ENCODE measurements at regions not wholly inside any gene's neighbourhood (a gene's known extent, or its start where the extent isn't known, plus 50 kb on each side); places are given as distances from the start of the nearest gene placed in this dataset.
A peak's percentile ranks its signal among the peaks of the same experiment; 100 is the strongest.

DNA sequence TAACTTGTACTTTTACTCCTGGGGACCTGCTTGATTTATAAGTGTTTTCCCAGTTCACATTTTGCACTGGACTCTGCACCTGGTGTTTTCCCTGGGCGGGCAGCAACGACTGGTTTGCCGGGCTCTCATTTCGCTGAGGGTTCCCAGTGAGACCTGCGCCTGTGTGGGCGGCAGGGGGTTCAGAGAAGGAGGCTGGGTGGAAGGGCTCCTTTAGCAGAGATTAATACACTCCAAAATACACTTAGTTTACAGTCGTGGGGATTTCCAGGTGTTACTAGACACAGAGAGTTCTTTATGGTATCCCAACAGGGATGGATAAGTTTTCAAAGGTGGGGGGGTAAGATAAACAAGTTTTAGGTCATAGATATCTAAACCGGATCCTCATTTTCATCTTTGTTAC lies 53.0 kb upstream of the SHISA3 start (continued):
- TF ChIP-seq, protein P1, sequence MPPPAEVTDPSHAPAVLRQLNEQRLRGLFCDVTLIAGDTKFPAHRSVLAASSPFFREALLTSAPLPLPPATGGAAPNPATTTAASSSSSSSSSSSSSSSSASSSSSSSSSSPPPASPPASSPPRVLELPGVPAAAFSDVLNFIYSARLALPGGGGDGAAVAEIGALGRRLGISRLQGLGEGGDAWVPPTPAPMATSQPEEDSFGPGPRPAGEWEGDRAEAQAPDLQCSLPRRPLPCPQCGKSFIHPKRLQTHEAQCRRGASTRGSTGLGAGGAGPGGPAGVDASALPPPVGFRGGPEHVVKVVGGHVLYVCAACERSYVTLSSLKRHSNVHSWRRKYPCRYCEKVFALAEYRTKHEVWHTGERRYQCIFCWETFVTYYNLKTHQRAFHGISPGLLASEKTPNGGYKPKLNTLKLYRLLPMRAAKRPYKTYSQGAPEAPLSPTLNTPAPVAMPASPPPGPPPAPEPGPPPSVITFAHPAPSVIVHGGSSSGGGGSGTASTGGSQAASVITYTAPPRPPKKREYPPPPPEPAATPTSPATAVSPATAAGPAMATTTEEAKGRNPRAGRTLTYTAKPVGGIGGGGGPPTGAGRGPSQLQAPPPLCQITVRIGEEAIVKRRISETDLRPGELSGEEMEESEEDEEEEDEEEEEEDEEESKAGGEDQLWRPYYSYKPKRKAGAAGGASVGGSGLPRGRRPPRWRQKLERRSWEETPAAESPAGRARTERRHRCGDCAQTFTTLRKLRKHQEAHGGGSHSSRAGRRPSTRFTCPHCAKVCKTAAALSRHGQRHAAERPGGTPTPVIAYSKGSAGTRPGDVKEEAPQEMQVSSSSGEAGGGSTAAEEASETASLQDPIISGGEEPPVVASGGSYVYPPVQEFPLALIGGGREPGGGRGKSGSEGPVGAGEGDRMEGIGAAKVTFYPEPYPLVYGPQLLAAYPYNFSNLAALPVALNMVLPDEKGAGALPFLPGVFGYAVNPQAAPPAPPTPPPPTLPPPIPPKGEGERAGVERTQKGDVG (CRISPR knock-in tag; IDR thresholded peaks at IDR 0.05) = no peak
- TF ChIP-seq HCFC1 (IDR thresholded peaks at IDR 0.05; ENCODE audit: low read length) (no peak), RBBP5 (conservative IDR thresholded peaks at IDR 0.05) (no peak), MTA2 (IDR thresholded peaks at IDR 0.05; ENCODE audit: low read depth) (no peak), CBFB (IDR thresholded peaks at IDR 0.05; ENCODE audit: low read depth) (no peak), ZBTB11 (CRISPR knock-in tag; IDR thresholded peaks at IDR 0.05) (no peak), BHLHE40 (IDR thresholded peaks at IDR 0.05; ENCODE audit: borderline replicate concordance in 1 of 2, low read depth in 2 of 2, low read length in 1 of 2) (no peak), RUNX3 (IDR thresholded peaks at IDR 0.05; ENCODE audit: low read length) (peak; percentile 27; the same call in 1 of the 2 replicates), SP1 (IDR thresholded peaks at IDR 0.05; ENCODE audit: low read depth, low read length) (no peak), FOXM1 (IDR thresholded peaks at IDR 0.05; ENCODE audit: low read depth, low read length) (0 out of 2 replicates have a peak, but pooled peaks have one; percentile 49), CHD2 (IDR thresholded peaks at IDR 0.05; ENCODE audit: borderline replicate concordance, low read depth, low read length) (no peak), TCF12 (IDR thresholded peaks at IDR 0.05; ENCODE audit: low read depth, low read length) (no peak), POLR2AphosphoS2 (IDR thresholded peaks at IDR 0.05; ENCODE audit: low read depth, low read length) (no peak), RAD51 (IDR thresholded peaks at IDR 0.05) (no peak), GABPA (IDR thresholded peaks at IDR 0.05; ENCODE audit: low read depth) (no peak), NFIC (IDR thresholded peaks at IDR 0.05; ENCODE audit: low read depth, low read length) (0 out of 2 replicates have a peak, but pooled peaks have one; percentile 49), BACH1 (IDR thresholded peaks at IDR 0.05; ENCODE audit: borderline replicate concordance) (no peak), HDAC2 (IDR thresholded peaks at IDR 0.05) (no peak), NRF1 (conservative IDR thresholded peaks at IDR 0.05; ENCODE audit: low read depth, low read length) (no peak), WRNIP1 (IDR thresholded peaks at IDR 0.05; ENCODE audit: borderline replicate concordance, low read depth, low read length) (no peak)
- TF ChIP-seq, protein P2, sequence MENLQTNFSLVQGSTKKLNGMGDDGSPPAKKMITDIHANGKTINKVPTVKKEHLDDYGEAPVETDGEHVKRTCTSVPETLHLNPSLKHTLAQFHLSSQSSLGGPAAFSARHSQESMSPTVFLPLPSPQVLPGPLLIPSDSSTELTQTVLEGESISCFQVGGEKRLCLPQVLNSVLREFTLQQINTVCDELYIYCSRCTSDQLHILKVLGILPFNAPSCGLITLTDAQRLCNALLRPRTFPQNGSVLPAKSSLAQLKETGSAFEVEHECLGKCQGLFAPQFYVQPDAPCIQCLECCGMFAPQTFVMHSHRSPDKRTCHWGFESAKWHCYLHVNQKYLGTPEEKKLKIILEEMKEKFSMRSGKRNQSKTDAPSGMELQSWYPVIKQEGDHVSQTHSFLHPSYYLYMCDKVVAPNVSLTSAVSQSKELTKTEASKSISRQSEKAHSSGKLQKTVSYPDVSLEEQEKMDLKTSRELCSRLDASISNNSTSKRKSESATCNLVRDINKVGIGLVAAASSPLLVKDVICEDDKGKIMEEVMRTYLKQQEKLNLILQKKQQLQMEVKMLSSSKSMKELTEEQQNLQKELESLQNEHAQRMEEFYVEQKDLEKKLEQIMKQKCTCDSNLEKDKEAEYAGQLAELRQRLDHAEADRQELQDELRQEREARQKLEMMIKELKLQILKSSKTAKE (IDR thresholded peaks at IDR 0.05; ENCODE audit: low read depth, poor library complexity, severe bottlenecking) = no peak
- TF ChIP-seq, protein P3, sequence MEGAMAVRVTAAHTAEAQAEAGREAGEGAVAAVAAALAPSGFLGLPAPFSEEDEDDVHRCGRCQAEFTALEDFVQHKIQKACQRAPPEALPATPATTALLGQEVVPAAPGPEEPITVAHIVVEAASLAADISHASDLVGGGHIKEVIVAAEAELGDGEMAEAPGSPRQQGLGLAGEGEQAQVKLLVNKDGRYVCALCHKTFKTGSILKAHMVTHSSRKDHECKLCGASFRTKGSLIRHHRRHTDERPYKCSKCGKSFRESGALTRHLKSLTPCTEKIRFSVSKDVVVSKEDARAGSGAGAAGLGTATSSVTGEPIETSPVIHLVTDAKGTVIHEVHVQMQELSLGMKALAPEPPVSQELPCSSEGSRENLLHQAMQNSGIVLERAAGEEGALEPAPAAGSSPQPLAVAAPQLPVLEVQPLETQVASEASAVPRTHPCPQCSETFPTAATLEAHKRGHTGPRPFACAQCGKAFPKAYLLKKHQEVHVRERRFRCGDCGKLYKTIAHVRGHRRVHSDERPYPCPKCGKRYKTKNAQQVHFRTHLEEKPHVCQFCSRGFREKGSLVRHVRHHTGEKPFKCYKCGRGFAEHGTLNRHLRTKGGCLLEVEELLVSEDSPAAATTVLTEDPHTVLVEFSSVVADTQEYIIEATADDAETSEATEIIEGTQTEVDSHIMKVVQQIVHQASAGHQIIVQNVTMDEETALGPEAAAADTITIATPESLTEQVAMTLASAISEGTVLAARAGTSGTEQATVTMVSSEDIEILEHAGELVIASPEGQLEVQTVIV (IDR thresholded peaks at IDR 0.05; ENCODE audit: borderline replicate concordance, partially characterized antibody) = no peak
